Coronary artery (tissue), 2 donors: ENCODE measurements at regions not wholly inside any gene's neighbourhood (a gene's known extent, or its start where the extent isn't known, plus 50 kb on each side); places are given as distances from the start of the nearest gene placed in this dataset.

Experiments used
- DNase-seq: peaks from one replicate; pipeline ENCODE4 v3.0.0-alpha.2; 2017; ENCODE audit warnings: low spot score
- H3K27ac ChIP-seq, 2 donors: fragments of 200-600 bp; sonication (generic); one replicate each; pipeline ENCODE4 v1.5.1; 2016 to 2019
- H3K4me3 ChIP-seq: fragments of 200-600 bp; sonication (generic); 2 replicates; pipeline ENCODE4 v1.5.1; 2016; ENCODE audit warnings: mild to moderate bottlenecking, moderate library complexity
- TF ChIP-seq, protein P1 (sequence below): fragments of 200-600 bp; sonication (generic); IDR thresholded peaks from one replicate; pipeline ENCODE4 v1.5.1; 2019; ENCODE audit warnings: antibody characterized with exemption

DNA sequence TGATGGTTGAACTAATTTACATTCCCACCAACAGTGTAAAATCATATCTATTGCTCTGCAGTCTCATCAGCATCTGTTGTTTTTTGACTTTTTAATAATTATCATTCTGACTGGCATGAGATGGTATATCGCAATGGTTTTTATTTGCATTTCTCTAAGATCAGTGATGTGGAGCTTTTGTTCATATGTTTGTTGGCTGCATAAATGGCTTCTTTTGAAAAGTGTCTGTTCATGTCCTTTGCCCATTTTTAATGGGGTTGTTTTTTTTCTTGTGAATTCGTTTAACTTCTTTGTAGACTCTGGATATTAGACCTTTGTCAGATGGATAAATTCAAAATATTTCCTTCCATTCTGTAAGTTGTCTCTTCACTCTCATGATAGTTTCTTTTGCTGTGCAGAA, 115.2 kb upstream of the CDH12 start:
- TF ChIP-seq, protein P1, sequence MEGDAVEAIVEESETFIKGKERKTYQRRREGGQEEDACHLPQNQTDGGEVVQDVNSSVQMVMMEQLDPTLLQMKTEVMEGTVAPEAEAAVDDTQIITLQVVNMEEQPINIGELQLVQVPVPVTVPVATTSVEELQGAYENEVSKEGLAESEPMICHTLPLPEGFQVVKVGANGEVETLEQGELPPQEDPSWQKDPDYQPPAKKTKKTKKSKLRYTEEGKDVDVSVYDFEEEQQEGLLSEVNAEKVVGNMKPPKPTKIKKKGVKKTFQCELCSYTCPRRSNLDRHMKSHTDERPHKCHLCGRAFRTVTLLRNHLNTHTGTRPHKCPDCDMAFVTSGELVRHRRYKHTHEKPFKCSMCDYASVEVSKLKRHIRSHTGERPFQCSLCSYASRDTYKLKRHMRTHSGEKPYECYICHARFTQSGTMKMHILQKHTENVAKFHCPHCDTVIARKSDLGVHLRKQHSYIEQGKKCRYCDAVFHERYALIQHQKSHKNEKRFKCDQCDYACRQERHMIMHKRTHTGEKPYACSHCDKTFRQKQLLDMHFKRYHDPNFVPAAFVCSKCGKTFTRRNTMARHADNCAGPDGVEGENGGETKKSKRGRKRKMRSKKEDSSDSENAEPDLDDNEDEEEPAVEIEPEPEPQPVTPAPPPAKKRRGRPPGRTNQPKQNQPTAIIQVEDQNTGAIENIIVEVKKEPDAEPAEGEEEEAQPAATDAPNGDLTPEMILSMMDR = no peak
- Histone ChIP-seq H3K27ac (no peak overlapping the region), H3K4me3 (no peak overlapping the region)
- DNase-seq = no peak

DNA sequence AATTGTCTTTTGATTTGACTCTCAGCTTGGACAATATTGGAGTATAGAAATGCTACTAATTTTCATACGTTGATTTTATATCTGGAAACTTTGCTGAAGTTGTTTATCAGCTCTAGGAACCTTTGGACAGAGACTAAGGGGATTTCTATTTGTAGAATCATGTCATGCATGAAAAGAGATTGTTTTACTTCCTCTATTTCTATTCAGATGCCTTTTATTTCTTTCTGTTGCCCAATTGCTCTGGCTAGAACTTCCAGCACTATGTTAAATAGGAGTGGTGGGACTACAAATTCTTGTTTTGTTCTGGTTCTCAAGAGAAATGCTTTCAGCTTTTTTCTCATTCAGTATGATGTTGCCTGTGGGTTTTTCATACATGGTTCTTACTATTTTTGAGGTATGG, 112.8 kb upstream of the CDH12 start:
- DNase-seq = no peak
- no peak overlapping the region for H3K4me3 ChIP-seq
- no peak overlapping the region for H3K27ac ChIP-seq
- TF ChIP-seq, protein P1 = no peak

DNA sequence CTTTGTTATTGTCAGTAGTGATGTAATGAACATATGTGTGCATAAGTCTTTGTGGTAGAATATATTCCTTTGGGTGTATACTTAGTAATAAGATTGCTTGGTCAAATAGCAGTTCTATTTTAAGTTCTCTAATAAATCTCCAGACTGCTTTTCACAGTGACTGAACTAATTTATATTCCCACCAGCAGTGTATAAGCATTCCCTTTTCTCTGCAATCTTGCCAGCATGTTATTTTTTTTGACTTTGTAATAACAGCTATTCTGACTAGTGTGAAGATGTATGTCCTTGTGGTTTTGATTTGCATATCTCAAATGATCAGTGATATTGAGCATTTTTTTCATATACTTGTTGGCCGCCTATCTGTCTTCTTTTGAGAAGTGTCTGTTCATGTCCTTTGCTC, 111.5 kb upstream of the CDH12 start:
- Histone ChIP-seq H3K4me3 (no peak overlapping the region), H3K27ac (no peak overlapping the region)
- TF ChIP-seq, protein P1 = no peak
- DNase-seq = no peak

DNA sequence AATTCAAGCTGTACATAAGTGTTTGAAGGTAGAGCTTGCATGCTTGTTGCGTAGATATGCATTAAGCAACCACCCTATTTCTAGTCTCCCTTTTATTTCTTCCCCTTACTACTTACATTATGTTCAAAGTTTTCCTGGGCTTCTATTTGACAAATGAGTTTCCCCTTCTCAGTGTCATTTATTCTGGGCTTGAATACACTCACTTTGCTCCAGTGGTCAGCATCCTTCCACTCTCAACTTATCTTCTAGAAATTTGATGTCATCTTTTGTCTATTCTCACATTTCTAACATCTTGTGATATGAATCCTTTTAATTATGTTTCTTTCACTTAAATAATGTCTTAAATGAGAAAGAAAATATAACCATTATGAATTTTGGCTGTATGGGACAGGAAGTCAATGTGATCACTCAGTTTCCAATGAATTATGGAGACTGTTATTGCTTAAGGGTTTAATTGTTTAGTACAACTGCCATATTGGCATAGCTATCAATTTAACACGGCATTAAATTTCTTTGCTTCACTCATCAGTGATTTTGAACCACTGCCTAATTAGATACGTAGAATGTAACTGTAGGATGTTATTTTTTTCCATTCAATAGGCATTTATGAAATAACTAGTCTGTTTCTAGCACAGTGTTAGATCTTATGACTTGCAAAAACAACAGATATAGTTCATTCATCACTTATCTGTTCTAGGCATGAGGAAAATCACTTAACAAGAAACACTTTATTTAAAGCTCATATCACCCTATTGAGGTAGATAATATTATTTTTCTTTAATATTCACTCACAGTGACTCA, 105.5 kb upstream of the CDH12 start:
- Histone ChIP-seq H3K4me3 (no peak overlapping the region), H3K27ac (no peak overlapping the region)
- DNase-seq = no peak
- TF ChIP-seq, protein P1 = no peak

DNA sequence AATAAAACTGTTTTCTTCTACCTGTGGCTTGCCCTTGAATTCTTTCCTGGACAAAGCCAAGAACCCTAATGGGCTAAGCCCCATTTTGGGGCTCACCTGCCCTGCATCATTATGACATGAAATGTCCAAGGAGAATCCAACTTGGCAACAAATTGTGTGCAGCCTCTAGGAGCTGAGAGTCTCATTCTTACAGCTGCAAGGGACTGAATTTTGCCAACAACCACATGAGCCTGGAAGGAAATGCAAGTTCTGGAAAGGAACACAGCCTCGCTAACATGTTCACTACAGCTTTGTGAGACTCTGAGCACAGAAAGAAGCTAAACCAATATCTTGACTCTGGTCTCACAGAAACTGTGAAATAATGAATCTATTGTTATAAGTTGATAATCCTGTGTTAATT, 94.8 kb upstream of the CDH12 start:
- TF ChIP-seq, protein P1 = no peak
- no peak for DNase-seq
- no peak overlapping the region for H3K4me3 ChIP-seq
- no peak overlapping the region for H3K27ac ChIP-seq

DNA sequence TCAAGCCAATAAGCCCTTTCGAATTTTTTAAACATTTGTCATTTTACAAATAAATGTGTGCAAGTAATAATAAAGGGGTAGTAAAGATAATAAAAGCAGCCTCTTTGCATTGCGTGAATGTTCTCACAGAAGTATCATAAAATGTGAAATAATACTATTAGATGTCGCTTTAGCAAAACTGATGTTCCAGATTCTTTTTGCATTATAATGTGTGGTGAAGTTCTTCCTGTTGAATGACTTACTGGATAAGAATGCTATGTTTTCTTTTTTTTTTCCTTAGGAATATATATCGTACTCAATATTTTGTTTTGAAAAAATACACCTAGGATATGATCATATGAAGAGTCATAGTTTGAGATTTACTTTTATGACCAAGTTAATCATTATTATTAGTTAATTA, 85.2 kb upstream of the CDH12 start:
- no peak overlapping the region for H3K27ac ChIP-seq
- no peak for DNase-seq
- H3K4me3 ChIP-seq = no peak overlapping the region
- TF ChIP-seq, protein P1 = no peak

DNA sequence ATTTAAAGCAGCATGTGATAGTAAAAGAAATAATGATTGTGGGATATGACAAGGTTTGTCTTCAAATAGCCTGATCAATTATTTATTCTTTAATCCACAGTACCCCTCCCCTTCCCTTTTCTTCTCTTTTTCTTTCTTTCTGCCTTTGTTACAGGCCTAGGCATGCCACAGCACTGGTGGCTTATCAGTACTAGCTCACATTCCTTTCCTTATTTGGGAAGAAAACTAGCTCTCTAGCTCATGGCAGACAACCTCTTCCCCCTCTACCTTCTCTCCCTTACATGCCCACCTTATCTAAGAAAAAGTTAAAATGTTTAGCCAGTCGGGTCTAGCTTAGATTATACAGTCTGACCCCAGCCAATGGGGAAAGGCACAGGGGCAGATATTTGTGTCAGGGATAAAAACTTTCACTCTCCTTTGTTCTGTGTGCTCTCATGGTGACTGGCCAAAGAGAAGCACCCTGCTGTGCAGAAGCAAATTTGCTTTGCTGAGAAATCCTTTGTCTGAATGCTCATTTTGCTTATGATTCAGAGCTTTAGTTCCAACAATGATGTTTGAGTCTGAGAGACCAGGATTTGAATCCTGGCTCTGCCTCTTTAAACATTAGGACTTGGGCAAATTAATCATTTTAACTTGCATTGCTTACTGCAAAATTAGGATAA, 75.8 kb upstream of the CDH12 start:
- no peak overlapping the region for H3K4me3 ChIP-seq
- TF ChIP-seq, protein P1 = no peak
- H3K27ac ChIP-seq = no peak overlapping the region
- no peak for DNase-seq
